Transverse colon (tissue), 4 donors: ENCODE measurements at regions not wholly inside any gene's neighbourhood (a gene's known extent, or its start where the extent isn't known, plus 50 kb on each side); places are given as distances from the start of the nearest gene placed in this dataset.

Experiments used
- DNase-seq: peaks from one replicate; pipeline ENCODE4 v3.0.0-alpha.2; 2019
- H3K27ac ChIP-seq, 4 donors: fragments of 200-600 bp; sonication (generic); 2 replicates each; pipeline ENCODE4 v1.5.1; 2016 to 2018; ENCODE audit warnings: inconsistent platforms in 4 of 4
- H3K27me3 ChIP-seq: fragments of 200-600 bp; sonication (generic); 2 replicates; pipeline ENCODE4 v1.5.1; 2017; ENCODE audit warnings: inconsistent platforms
- H3K36me3 ChIP-seq, 4 donors: fragments of 200-600 bp; sonication (generic); 2 replicates each; pipeline ENCODE4 v1.5.1; 2017 to 2019; ENCODE audit warnings: inconsistent platforms in 4 of 4
- H3K4me1 ChIP-seq, 4 donors: fragments of 200-600 bp; sonication (generic); 2 replicates each; pipeline ENCODE4 v1.5.1; 2017 to 2020; ENCODE audit warnings: inconsistent platforms in 4 of 4
- H3K4me3 ChIP-seq, 4 donors: fragments of 200-600 bp; sonication (generic); 1 replicate in 1 of 4; 2 replicates in 3 of 4; pipeline versions ENCODE4 v1.5.1 to v1.6.1; 2017 to 2019; ENCODE audit warnings: inconsistent platforms in 4 of 4
- H3K9me3 ChIP-seq, 2 donors: fragments of 200-600 bp; sonication (generic); 2 replicates each; pipeline ENCODE4 v1.5.1; 2017 to 2019; ENCODE audit warnings: inconsistent platforms in 2 of 2
- CTCF ChIP-seq, 5 experiments: fragments of 200-600 bp in 3 of 5; fragments of 450-650 bp in 2 of 5; sonication (generic) in 3 of 5; IDR thresholded peaks; 1 replicate in 2 of 5; 2 replicates in 3 of 5; pipeline ENCODE4 v1.5.1; 2016 to 2017; ENCODE audit warnings: antibody characterized with exemption in 5 of 5, inconsistent platforms in 3 of 5, mild to moderate bottlenecking in 2 of 5, moderate library complexity in 1 of 5
- EP300 ChIP-seq: sonication (generic); formaldehyde crosslinking; IDR thresholded peaks from one replicate; pipeline ENCODE4 v1.6.1; 2017; ENCODE audit warnings: antibody characterized with exemption, low read depth
- POLR2A ChIP-seq: fragments of 450-650 bp; IDR thresholded peaks from one replicate; pipeline ENCODE4 v1.6.1; 2016; ENCODE audit warnings: antibody characterized with exemption, mild to moderate bottlenecking, moderate library complexity
- POLR2AphosphoS5 ChIP-seq, 3 donors: sonication (generic); formaldehyde crosslinking; IDR thresholded peaks; one replicate each; pipeline ENCODE4 v1.6.1; 2016; ENCODE audit warnings: antibody characterized with exemption in 3 of 3
- WGBS, 2 donors: methylation state at CpG; one replicate each; pipeline ENCODE4 v1.1.5; 2018; ENCODE audit warnings: low coverage in 1 of 2; 5-methylcytosine and 5-hydroxymethylcytosine counted together
- in situ Hi-C, 4 donors: fragments of 200-750 bp; cut with MboI; loops; one replicate each; pipeline versions ENCODE4 v1.15.0 to v1.15.1; 2017; ENCODE audit warnings: low sequenced_read_pairs in 3 of 4, low pct_ligation_motif_present in 1 of 4, low pct_unique_long_range_greater_than_20kb in 1 of 4
- intact Hi-C: fragments of 100-400 bp; cut with DNase I; formaldehyde crosslinking; loops from one replicate; pipeline ENCODE4 v1.15.1; 2023; ENCODE audit warnings: low total_unique reads

GRCh38 chr11:120022617-120023016 is 115.3 kb downstream of the TRIM29 start:
- peak; percentile 22 for DNase-seq
- intact Hi-C loops (no loop called here), in situ Hi-C loops (no loop called here)
- WGBS, 2 donors = 64% methylated on average over 5 of the region's 5 CpGs; no CpG with 5 or more reads in 1 of the 2 donors
- no peak for TF ChIP-seq POLR2A
- TF ChIP-seq CTCF (IDR thresholded peaks at IDR 0.05) = no peak
- no peak for TF ChIP-seq EP300
- TF ChIP-seq POLR2AphosphoS5 (IDR thresholded peaks at IDR 0.05) = no peak
- H3K4me3 ChIP-seq = no peak overlapping the region
- peaks cover 0 to 16% (median 2%) of the 10 kb centered on the region in 4 donors for H3K4me1 ChIP-seq
- H3K27me3 ChIP-seq = peaks cover 4% of the 10 kb centered on the region
- no peaks in the 10 kb centered on the region for H3K36me3 ChIP-seq
- H3K9me3 ChIP-seq = no peaks in the 10 kb centered on the region
- H3K27ac ChIP-seq = no peak overlapping the region

- in situ Hi-C loops (no loop called here), intact Hi-C loops (no loop called here)
- Histone ChIP-seq H3K4me1 (peaks cover 0 to 16% (median 2%) of the 10 kb centered on the region in 4 donors), H3K9me3 (no peaks in the 10 kb centered on the region), H3K27me3 (peaks cover 1% of the 10 kb centered on the region), H3K36me3 (no peaks in the 10 kb centered on the region), H3K27ac (no peak overlapping the region), H3K4me3 (no peak overlapping the region)
- no peak for TF ChIP-seq CTCF (IDR thresholded peaks at IDR 0.05)
- no peak for TF ChIP-seq POLR2AphosphoS5 (IDR thresholded peaks at IDR 0.05)
- TF ChIP-seq POLR2A = no peak
- TF ChIP-seq EP300 = no peak
- DNase-seq = peak; percentile 11
- WGBS, 2 donors = 15 to 56% methylated on average over 4 to 5 of the region's 5 CpGs
Measured at GRCh38 chr11:120021978-120022377, 115.9 kb downstream of the TRIM29 start.

- intact Hi-C loops (no loop called here), in situ Hi-C loops (no loop called here)
- no peak for TF ChIP-seq EP300
- no peak for TF ChIP-seq POLR2A
- no peak for TF ChIP-seq POLR2AphosphoS5 (IDR thresholded peaks at IDR 0.05)
- no peak for TF ChIP-seq CTCF (IDR thresholded peaks at IDR 0.05)
- no peak for DNase-seq
- no peaks in the 10 kb centered on the region for H3K9me3 ChIP-seq
- no peaks in the 10 kb centered on the region for H3K36me3 ChIP-seq
- H3K27me3 ChIP-seq = no peaks in the 10 kb centered on the region
- 75 to 83% methylated on average over 4 to 7 of the region's 7 CpGs for WGBS, 2 donors
- no peak overlapping the region for H3K4me3 ChIP-seq
- no peak overlapping the region for H3K27ac ChIP-seq
- H3K4me1 ChIP-seq = peaks cover 0 to 16% (median 2%) of the 10 kb centered on the region in 4 donors
Measured at GRCh38 chr11:120021391-120021953, 116.4 kb downstream of the TRIM29 start.

GRCh38 chr11:120020981-120021380 is 116.9 kb downstream of the TRIM29 start:
- in situ Hi-C loops (no loop called here), intact Hi-C loops (no loop called here)
- H3K36me3 ChIP-seq = no peaks in the 10 kb centered on the region
- no peak for DNase-seq
- TF ChIP-seq EP300 (no peak), POLR2A (no peak), POLR2AphosphoS5 (IDR thresholded peaks at IDR 0.05) (no peak), CTCF (IDR thresholded peaks at IDR 0.05) (no peak)
- 40 to 51% methylated on average over 1 to 2 of the region's 2 CpGs for WGBS, 2 donors
- no peak overlapping the region for H3K27ac ChIP-seq
- no peak overlapping the region for H3K4me3 ChIP-seq
- peaks cover 0 to 16% (median 2%) of the 10 kb centered on the region in 4 donors for H3K4me1 ChIP-seq
- H3K27me3 ChIP-seq = no peaks in the 10 kb centered on the region
- no peaks in the 10 kb centered on the region for H3K9me3 ChIP-seq
